Germinal center (tissue), 1 donor: ENCODE measurements at regions not wholly inside any gene's neighbourhood (a gene's known extent, or its start where the extent isn't known, plus 50 kb on each side); places are given as distances from the start of the nearest gene placed in this dataset.
"Not testable (repeated sequence)": the region's sequence is repeated elsewhere in the genome, so short reads cannot be mapped to it uniquely, and the experiment has no call there.

Source experiments
- DNase-seq: peaks from one replicate; pipeline ENCODE4 v3.0.0; 2012; ENCODE audit warnings: mixed read lengths, low spot score

DNA sequence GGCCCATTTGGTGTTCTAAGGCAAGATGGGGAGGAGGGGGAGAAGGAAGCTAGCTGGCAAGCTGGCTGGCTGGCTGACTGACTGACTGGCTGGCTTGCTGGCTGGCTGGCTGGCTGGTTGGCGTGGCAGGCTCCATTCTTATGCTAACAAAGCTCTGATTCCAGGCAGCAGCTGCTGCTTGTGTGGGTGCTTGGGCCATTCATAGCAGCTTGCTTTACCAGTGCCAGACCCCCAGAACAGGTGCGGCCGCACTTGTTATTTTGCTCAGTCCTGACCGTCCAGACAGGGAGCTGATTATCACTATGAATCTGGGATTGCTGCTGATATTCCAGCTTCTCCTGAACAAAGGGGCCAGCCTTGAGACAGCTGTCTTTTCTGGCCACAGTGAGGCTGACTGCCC lies 131.2 kb upstream of the PAK3 start:
- DNase-seq: no peak

DNA sequence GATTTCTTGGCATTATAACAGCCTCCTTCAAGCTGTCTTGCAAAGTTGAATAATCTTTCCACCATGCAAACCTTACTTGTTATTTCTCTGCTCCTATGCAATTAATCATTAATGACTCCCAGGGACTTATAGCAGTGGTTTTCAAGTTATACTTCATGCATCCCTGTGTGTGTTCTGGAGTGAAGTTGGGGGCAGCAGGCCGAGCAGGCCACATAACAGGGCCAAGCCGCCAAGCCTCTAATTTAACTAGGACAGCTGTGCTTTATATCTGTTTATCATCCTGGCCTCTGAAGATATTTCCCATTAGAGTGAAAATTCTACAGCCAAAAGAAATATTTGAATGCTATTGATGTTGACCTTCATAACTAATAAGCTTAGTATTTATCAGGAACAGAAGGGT lies 133.5 kb upstream of the PAK3 start:
- DNase-seq: no peak

DNA sequence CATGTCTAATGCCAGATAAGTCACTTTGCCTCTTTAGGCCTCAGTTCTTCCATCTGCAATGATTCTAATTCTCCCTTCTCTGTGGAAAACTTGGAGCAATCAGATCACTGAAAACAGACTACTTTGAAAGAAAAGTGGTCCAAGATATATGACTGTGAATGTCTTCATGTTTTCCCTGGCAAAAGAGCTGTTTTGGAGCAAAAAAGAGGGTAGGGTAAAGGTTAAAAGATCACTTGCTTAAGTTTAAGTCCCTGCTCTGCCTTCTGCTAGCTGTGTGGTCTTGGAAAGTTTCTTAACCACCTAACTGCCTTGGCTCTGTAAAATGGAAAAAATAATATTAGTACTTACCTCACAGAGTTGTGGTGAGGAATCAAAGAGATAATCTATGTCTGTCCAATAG lies 140.3 kb upstream of the PAK3 start:
- no peak for DNase-seq

DNA sequence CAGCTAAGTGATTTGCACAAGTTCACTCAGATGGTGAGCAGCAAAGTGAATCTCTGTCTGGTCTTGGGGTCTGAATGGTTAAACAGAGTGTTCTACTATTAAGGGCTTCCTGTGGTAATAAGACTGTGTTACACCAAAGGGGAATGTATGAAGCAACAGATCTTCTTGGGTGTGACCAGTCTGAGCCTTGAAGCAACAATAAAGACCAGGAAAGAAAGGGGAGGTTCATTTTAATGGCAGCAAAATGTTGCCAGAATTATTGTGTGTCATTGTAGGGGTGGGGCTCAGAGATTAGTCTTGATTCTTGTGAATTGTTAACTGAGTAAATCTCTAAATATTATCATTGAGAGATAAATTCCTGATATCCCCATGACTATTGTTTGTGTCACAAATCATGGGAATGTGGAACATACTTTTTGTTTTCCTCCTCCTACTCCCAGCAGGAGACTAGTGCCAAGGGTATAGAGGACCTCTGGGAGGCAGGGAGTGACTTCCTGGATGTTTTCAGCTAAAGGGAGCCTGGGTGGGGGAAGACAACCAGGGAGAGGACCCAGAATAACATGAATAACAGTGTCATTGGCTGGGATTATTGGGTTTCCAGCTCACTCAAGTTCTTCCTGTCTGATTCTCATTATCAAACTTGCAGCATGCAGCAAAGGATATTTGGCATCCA lies 141.4 kb upstream of the PAK3 start:
- DNase-seq: no peak

DNA sequence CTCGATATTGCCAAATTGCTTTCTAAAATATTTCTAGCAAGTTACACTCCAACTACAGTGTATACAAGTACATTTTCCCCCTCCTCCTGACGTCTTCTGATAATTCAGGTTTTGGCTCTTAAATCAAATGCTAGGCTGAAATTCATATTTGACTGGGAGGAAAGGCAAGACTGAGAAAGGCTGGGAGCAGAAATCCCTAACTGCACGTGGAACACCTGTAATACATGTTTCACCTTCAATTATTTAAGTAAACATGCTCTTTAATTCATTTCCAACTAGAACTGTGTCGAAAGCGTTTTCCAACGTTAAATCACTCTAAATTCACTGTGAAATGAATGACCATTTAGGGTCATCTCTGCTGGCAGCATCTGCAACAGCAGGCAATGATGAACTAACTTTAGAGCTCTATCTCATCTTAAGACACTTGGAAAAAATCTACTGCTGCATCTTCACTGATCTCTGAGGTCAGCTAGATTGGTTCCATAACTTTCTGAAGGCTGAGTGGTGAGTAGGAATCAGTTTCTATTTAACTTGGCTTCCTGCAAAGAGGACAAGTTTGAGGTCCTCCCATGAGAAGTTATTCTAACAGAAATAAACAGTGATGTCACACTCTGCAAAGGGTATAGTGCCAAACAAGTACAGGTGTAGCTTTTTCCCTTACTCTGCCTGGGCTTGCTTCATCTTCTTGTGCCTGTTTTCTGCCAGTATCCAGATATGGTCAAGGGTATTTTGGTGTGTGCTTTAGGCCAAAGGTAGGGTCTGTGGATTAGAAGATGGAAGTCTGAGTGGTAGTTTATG lies 144.3 kb upstream of the PAK3 start:
- DNase-seq: no peak

DNA sequence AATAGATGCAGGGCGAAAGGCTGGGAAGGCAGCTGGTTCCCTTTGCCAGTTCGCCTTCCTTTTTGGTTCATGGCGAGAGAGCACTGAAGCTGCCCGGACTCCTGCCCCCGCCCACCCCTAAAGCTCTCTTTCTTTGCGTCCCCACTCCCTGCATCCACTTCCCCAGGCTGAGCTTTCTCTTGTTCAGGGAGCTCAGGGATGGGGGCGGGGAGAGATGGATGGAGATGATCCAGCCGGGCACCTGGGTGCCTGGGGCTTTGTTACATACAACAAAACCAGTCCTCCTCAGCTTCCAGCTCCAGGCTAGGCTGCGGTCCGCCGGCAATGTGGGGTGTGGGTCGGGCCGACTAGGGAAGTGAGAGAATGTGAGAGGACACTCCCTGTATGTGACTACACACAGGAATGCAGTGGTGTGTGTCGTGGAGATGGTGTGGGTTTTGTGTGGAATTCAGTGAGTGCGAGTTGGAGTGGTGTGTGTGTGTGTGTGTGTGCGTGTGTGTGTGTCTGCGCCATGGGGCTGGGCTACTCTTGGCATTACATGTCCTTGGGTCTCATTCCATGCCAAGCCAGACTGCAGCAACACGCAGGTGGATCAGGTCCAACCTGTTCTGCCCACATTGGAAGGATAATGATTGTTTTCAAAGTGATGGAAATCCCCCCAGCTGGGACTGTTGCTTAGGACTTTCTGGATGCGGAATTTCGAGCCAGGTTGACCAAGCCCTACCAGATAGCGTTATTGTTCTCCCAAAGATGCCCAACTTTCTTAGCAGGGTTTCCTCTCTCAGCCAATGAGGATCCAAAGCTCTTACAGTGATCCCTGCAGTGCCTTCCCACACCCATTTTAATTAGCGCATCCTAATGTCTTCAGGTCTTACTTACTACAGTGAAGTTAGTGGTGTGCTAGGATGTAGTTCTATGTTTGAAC lies 149.4 kb upstream of the CHRDL1 start:
- DNase-seq: no peak

DNA sequence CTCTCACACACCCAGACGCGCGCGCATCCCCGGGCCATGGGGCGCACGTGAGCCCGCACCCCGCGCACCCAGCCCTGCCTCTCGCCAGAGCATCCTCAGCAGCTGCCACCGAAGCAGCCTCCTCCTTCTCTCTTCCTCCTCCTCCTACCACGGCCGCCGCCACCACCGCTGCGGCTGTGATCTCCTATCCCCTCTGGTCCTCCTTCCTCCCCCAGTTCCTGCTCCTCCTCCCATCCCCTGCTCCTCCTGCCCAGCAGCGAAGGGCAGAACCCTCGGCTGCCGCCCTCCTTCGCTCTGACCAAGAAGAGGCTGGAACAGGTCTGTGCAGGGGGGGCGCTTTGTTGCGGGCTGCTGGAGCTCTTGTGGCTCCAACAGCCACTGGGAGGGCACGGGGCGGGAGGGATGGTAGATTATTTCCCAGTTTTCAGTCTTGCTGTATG lies 148.7 kb upstream of the CHRDL1 start:
- DNase-seq: no peak

DNA sequence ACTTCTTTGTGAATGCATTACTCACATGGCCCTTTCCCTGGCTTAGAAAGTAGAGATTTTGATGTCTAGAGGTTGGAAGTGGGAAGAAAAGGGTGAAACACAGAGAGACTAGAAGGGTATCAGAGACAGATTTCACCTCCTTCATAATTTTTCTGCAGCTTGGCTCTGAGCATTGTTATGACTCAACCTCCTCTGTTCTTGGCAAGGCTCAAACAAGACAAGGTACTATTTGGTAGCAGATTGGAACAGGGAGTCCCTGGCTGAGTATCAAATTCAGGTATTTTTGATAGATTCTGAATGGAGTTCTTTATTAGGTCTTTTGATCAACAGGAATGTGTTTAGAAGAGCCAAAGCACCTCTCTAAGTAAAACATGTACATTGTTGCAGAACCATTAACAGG lies 146.3 kb upstream of the CHRDL1 start:
- DNase-seq: no peak

DNA sequence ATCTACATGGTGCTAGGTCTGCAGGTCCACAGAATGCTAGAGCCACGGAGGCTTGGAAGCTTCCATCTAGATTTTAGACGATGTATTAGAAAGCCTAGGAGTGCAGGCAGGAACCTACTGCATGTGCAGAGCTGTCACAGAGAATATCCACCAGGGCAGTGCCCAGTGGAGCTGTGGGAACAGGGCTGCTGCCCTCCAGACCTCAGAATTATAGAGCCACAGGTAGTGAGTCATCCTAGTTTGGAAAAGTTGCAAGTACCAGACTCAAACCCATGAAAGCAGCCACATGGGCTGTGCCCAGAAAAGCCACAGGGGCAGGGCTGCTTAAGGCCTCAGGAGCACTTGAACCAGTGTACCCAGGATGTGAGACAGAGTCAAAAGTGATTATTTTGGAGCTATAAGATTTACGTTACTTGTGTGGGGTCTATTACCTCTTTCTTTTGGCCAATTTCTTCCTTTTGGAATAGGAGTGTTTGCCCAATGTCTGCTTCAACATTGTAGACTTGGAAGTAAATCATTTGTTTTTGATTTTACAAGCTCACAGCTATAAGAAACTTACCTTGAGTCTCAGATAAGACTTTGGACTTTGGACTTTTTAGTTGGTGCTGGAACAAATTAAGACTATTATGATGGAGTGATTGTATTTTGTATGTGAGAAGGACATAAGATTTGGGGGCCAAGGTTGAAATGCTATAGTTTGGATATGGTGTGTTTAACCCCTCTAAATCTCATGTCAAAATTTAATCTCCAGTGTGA lies 143.5 kb upstream of the CHRDL1 start:
- no peak for DNase-seq

DNA sequence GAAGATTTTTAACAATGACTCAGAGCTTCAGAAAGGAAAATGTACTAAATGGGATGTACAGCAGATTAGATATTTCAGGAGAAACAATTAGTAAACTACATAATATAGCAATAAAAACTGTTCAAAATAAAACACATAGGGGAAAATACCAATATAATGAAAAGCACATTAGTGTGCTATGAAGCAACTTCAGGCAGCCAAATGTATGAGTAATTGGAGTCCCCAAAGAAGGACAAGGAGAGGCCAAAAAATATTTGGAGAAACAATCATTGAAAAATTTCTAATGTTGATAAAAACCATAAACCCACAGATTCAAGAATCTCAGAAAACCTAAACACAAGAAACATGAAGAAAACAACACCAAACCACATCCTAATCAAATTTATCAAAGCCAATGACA lies 129.3 kb upstream of the CHRDL1 start:
- no peak for DNase-seq

DNA sequence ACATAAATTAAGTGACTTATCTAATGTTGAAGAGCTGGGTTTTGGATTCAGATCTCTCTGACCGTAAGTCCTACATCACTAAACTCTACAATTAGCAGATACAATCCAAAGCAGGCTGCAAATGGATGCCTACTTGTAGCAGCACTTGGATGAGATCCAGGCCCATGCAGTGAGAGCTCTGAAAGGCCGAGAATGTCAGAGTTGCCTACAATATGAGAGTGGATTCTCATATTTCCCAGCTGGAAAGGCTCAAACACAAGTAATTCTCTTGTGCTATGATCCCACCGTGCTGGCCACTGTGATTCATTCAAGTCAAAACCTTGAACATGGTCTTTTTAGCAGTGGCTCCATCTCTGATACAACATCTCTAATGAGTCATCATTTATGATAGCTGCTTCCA lies 125.4 kb upstream of the CHRDL1 start:
- DNase-seq: no peak

DNA sequence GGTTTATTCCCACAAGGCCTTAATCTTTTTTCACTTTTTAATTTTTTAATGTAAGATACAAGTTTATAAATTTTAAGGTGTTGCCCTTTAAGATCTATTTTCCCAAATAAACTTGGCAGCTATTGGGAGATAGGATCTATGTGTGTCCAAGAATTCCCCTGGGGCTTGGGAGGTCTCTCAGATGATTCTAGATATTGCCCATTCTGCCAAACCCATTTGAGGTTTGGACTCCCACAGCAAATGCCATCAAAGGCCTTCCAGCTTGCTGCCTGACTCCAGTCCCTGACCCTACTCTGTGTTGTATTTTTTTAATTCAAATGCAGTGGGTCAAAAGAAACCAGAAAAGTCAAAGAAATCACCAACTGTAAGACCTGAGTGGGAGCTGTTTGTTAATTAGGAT lies 120.0 kb upstream of the CHRDL1 start:
- DNase-seq: no peak

DNA sequence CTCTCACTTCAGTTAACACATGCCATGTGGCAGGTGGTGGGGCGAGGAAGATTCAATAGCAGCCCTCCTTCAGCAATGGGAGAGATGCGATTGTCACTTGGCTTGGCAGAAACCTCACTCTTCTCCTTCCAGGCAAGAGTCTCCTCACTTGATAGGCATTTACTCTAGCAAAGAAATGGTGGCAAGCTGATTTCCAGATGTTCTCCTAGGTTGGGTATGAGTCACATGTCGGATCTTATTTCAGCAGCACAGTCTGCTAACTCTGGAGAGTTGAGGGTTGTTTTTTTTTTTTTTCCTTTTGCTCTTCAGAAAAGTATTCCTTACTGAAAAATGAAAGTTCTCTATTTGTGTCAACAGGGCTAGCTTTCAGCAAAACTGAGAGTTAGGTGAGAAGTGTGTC lies 119.5 kb upstream of the CHRDL1 start:
- DNase-seq: no peak

DNA sequence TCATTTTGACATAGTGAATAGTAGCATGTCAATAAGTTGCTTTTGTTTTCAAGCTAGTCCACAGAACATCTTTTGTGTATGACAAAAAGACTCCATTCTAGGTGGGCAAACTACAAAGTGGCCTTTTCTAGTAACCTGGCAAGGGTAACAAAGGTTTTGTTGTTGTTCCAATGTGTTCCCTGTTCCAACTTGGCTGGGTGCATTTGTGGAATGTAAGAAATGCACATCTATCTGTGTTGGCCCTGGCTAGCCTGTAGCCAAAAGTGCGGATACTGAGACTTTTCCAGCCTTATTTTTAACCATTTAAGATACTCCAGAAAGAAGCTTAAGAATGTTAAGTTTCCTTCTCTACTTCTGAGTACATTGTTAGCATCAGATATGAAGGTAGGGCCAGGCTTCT lies 118.7 kb upstream of the CHRDL1 start:
- no peak for DNase-seq

DNA sequence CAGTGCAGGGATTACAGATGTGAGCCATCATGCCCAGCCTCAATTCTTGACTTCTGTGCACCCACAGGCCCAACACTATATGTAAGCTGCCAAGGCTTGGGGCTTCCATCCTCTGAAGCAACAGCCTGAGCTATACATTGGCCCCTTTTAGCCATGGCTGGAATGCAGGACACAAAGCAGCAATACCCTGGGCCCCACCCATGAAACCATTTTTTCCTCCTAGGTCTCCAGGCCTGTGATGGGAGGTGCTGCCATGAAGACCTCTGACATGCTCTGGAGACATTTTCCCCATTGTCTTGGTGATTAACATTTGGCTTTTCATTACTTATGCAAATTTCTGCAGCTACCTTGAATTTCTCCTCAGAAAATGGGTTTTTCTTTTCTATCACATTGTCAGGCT lies 109.1 kb upstream of the CHRDL1 start:
- DNase-seq: not testable (repeated sequence)

DNA sequence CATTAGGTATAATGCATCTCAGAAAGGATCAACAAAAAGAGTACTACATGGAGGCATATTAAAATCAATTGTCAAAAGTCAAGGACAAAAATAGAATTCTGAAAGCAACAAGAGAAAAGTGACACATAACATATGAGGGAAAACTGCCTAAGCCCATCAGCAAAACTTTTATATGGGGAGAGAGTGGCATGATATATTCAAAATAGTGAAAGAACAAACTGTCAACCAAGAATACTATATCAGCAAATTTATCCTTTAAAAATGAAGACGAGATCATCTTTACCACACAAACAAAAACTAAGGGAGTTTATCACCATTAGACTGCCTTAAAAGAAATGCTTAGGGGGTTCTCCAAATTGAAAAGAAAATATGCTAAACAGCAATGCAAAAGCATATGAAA lies 86.4 kb upstream of the CHRDL1 start:
- no peak for DNase-seq

DNA sequence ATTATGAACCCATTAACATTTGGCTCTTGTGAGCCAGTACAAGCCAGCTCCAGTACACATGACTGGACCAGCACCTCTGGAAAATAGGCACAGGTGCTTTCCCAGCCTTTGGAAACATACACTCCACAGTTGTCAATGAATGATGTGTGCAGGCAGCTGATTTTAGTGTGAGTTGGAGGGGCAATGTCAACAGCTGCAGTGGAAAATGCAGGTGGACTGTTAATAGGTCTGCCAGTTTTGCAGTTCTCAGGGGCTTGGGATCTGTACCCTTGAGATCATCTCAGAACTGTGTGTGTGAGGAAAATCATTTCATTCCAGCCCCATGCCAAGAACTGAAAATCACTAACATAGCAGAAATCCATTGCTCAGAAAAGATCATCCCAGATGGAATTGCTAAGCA lies 81.7 kb upstream of the CHRDL1 start:
- DNase-seq: no peak

DNA sequence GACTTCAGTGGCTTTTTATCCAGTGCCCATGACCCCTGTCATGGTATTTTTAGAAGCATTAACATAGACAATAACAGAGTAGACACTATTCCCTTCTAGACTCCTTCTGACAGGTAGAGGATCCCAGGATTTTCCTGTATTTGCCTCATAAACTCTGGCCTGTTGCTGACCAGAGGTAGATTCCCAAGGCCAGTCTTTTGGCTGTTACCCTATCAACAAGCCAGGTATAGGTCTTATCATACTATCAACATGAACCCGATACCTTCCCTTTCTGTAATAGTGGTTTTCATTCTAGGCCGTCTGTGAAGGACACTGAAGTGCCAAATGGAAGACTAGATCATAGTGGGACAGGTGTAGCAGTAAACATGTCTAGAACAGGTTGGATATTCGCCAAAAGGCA lies 76.2 kb upstream of the CHRDL1 start:
- DNase-seq: no peak

DNA sequence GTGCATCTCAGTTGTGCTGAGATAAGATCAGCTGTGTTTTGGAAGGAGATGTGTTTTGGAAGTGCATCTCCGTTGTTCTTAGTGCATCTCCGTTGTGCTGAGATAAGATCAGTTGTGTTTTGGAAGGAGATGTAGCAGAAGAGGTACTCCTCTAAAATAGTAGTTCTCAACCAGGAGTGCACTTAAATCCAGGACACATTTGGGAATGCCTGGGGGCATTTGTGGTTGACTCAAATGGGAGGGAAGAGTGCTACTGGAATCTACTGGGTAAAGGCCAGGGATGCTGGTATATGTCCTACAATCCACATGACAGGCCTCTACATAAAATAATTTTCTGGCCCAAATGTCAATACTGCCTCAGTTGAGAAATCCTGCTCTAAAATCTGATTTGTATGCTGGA lies 70.8 kb upstream of the CHRDL1 start:
- no peak for DNase-seq

DNA sequence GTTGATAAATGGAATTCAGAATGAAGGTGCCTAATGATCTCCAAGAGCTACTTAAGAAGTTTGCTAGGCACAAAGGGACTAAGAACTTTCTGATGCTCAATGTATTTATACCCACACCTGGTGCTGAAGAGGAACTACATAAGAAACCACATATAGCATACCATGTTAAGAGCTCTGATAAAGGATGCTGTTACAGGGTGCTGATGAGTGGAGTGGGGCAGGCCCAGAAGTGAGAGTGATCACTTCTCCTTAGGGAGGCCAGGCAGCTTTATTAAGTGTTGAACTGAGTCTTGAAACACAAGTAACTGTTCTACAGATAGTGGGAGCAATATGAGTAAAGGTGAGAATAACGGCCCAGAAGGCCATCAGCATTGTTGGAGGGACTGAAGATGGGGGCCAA lies 68.3 kb upstream of the CHRDL1 start:
- DNase-seq: no peak

DNA sequence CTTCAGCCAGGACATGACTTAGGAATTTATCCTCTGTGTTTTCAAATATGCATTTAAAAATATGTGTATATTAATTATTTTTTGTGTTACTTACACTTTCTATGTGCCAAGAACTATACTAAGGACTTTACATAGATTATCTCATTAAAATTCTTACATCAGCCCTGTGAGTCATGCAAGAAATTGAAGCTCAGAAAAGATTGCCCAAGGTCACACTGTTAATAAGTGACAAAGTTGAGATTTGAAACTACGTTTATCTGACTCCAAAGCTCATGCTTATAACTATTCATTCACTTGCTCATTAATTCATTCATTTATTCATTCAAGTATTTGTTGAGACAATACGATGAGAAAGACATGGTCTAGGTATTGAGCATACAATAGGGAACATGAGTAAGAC lies 62.9 kb upstream of the CHRDL1 start:
- no peak for DNase-seq

DNA sequence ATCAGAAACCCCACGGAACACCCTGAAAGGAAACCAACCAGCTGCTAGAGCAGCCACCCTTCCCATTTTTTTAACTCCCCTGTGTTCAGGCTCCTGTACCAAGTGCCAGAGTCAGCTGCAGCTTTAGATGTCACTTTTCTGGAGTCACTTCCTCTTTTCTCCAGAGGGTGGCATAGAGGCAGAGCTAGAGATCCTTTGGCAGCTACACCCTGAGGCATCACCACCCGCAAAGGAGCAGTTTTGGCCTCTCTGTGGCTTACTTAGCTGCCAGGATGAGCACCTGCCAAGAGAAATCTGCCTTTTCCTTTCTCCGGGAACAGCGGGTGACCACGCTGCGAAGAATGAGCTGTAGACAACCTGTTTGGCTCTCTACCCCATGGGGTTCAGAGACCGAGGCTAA lies 58.0 kb upstream of the CHRDL1 start:
- no peak for DNase-seq
